ENCODE measurements at regions not wholly inside any gene's neighbourhood (a gene's known extent, or its start where the extent isn't known, plus 50 kb on each side); places are given as distances from the start of the nearest gene placed in this dataset.

DNA sequence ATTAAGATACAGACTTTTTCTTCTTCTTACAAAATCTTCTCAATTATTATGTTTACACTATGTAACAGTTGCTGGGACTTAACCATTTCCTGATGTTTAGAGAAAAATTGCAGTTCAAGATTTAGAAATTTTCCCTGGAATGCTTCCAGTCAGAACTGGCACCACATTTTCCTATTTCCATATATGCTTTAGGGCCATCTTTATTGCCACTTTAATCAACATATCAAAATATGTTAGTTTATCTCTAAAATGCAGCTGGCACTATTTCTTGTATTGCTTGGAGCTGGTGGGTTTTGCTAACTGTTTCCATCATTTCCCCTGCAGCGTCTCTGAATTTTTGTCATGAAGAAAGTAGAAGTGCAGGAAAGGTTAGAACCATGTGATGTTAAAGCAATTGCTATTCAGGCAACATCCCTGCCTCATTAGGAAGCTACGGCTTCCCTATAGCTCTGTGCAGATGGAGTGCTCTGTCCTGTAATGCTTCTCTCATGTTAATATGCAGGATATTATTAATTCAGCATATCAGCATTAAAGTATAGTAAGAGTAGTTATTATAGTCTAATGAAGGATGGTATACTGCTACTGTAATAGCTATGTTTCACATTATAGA is 269.1 kb downstream of the MTRR start:
- no peak for DNase-seq (ENCODE audit: low read depth in 2 of 2)

DNA sequence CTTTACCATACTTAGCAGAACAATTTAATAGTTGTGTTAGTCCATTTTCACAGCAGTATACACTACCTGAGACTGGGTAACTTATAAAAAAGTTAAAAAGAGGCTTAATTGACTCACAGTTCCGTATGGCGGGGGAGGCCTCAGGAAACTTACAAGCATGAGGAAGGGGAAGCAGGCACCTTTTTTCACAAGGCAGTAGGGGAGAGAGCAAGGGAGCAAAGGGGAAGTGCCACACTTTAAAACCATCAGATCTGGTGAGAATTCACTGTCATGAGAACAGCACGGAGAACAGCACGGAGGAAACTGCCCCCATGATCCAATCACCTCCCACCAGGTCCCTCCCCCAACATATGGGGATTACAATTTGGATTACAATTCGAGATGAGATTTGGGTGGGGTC is 269.9 kb downstream of the MTRR start:
- no peak for DNase-seq (ENCODE audit: low read depth in 2 of 2)

DNA sequence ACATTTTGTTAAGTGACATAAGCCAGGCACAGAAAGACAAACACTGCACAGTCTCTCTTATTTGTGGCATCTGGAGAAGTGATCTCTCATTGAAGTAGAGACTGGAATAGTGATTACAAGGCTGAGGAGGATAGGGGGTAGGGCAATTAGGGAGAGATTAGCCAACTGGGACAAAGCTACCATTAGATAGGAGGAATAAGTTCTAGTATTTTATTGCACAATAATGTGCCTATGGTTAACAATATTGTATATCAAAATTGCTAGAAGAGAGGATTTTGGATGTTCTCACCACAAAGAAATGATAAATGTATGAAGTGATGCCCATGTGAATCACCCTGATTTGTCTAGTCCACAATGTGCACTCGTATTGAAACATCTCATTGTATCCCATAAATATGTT is 281.8 kb downstream of the MTRR start:
- no peak for DNase-seq (ENCODE audit: low read depth in 2 of 2)

DNA sequence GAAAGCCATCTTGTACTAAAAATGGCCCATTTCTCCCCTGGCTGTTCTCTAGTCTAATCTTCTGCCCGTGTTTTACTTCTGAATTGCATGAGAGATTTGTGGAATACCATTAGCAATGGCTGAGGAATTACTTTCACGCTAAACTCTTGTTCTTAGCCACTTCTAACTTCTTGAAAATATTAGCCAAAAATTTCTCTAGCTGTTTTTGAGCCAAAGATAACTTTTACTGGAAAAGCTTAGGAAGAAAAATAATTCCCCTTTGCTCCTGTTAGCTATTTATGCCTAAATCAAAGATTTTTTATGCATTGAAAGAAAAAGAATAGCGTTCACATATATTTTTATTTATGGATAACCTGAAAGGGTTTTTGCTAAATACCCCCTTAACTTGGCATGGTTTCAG is 287.8 kb downstream of the MTRR start:
- DNase-seq (ENCODE audit: low read depth in 2 of 2) = no peak

DNA sequence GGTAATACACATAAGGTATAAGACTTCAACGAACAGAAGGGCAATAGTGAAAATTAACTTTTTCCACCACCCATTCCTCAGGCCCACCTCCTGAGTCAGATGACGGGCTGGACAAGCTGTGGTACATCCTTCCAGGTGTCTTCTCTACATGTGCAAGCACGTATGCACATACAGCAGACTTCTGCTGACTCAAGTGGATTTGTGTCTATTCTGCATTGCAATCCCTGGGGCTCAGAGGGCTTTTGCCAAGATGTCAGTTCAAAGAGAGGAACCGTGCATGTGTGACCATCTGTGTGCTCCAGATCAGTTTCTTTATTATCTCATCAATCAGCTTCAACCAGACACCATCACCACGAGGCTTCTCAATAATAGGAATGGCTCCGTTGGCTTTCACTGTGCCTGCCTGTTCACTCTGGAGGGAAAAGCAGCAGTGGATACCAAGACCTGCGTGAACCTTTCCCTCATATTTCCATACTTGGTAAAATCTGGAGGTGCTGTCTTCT is 288.4 kb downstream of the MTRR start:
- no peak for DNase-seq (ENCODE audit: low read depth in 2 of 2)

DNA sequence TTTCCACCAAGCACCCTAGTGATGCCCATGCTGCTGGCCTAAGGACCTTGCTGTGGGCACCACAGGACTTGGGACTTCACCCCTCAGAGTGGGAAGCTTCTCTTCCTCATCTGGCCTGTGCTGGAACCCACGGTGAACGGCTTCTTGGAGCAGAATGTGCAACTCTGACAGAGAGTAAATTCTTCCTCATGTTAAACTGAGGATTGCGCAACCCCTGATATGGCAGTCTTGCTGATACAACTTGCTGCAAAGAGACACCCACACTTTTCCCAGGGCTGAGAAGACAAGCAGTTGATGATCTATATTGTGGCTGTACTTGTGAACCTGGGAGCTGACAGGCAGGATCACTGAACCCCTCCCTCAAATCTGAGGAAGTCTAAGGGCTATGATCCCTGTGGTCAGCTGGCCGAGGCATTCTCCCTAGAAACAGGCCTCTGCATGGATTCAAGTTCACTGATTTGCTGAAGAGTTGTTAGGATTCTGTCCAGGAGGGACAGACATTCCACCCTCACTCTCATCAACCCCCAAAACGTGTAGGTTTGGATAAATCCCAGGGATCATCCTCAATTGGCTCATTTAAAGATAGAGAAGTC is 307.2 kb downstream of the MTRR start:
- DNase-seq (ENCODE audit: low read depth in 2 of 2) = no peak

DNA sequence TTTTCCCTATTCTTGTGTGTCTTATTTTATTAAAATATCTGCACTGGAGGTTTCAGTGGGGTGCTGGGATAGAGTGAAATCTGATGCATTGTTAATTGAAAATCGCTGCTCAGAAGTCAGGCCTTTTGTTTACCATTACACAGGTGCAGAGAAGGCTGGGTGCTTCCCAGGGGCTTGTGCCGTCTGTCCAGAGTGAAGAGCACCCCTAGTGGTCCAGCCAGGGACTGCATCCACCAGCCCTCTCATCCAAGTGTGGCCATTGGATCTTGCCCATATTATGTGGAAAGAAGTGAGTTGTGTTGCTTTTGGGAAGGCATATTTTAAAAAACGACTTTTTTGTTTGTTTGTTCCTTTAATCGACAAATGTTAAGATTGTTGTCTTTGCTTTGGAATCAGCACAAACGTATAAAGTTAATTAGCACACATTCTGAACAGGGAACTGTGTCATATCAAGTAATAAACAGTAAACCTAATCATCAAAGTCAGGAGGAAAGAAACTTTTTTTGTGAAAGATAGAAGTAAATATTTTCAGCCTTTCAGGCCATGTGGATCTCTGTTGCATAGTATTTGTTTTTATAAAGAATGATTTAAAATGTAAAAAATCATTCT is 315.6 kb downstream of the MTRR start:
- peak in 1 of 2 donors; percentile 10 for DNase-seq (ENCODE audit: low read depth in 2 of 2)

DNA sequence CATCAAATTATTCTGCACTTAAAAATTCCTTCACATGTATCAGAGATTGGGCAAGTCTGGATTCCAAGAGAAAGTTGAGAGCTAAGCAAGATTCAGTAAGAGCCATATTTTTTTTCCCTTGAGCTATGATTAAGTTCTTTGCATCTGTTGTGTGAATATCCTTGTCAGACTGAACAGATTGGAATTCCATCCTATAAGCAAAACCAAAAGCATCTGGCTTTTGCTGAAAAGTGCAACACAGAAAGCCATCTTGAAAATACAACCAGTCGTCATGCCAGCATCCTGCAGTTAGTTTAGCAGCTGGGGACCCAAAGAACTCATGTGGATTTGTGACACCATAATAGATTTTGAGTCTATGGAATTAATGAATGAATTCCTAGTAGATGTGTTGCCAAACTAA is 316.9 kb downstream of the MTRR start:
- no peak for DNase-seq (ENCODE audit: low read depth in 2 of 2)

DNA sequence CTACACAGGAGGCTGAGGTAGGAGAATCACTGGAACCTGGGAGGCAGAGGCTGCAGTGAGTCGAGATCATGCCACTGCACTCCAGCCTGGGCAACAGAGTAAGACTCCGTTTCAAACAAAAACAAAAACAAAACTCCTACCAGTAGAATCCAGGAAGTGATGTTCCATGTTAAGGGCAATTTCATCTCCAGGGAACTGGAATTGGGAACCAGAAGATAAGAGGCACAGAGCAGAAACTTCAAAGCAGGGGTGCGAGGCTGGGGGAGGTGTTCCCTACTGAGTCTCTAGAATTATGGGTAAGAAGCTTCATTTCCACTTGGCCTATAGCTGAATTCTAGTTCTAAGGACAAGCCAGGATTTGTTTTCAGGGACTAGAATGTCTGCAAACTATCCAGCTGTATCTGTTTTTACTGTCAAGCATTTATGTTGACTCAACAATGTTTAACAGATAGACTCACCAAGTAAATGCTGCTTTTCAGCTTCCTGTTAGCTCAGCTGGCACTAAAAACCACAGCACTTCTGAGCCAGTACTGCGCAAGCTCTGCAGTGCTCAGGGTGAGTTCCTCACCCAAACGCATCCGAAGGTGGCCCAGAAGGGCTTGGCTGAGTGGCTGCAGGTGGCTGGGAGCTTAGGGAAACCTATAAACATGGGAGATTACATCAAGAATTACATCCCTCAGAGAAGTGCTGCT is 320.1 kb downstream of the MTRR start:
- DNase-seq (ENCODE audit: low read depth in 2 of 2) = no peak

DNA sequence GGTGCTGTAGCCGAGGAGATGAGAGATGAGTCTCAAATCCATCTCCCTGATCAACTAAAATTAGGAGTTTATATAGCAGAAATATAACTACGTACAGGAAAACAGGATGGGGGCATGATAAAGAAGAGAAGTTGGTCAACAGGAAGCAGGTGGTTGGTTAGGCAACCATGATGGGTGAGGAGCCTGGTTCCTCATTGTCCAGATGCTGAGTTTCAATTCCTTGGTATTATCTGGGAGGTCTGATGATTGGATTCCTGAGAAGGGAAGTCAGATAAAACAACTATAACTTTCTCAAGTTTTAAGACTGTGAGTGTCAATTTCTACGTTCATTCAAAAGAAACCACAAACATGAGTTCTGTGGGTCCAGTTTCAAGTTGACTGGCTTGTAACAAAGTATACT is 323.9 kb downstream of the MTRR start:
- DNase-seq (ENCODE audit: low read depth in 2 of 2) = no peak

DNA sequence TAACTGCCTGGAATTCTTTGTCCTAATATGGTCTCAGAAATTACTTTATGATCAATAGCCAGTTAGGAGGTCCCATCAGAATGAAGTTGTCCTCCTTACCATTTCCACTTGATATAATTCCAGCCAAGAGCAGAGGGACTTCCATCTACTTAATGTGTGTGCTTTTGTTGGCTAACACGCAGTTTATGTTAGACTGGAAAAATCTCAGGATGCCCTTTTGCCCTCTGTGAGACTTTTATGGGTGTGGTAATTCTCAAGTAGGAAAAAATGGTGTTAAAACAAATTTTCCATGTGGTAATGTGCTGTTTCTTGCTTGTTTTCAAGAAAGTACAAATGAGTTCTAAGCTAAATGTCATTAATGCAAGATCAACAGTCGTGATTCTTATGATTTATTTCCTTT is 327.1 kb downstream of the MTRR start:
- DNase-seq (ENCODE audit: low read depth in 2 of 2) = no peak

DNA sequence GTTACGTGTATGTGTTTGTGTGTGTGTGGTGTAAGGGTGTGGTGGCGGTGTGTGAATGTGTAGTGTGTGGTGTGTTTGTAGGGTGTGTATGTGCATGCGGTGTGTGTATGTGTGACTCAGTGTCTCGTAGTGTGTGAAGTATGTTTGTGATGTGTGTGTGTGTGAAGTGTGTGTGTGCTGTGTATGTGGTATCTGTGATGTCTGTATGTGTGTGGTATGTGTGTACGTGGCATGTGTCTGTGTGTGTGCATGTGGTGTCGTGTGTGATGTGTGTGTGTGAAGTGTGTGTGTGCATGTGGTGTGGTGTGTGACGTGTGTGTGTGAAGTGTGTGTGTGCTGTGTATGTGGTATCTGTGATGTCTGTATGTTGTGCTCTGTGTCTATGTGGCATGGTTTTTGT is 339.4 kb downstream of the MTRR start:
- DNase-seq (ENCODE audit: low read depth in 2 of 2) = no peak

DNA sequence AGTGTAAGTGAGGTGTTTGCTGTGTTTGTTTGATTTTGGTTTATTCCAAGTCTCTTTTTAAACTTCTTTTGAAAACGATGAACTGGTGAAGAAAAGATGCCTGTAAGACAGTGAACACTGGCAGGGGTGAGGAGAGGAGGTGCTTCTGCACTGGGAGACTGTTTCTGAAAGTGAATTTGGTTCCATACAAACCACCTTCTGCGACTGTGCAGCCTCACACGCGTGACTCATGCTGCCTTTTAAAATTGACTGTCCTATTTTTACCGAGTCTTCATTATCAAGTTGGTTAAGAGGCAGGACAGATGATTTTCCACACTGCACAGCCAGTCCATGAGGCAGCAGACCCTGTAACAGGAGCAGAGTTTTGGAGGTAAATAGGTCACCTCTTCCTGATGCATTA is 340.6 kb downstream of the MTRR start:
- no peak for DNase-seq (ENCODE audit: low read depth in 2 of 2)

DNA sequence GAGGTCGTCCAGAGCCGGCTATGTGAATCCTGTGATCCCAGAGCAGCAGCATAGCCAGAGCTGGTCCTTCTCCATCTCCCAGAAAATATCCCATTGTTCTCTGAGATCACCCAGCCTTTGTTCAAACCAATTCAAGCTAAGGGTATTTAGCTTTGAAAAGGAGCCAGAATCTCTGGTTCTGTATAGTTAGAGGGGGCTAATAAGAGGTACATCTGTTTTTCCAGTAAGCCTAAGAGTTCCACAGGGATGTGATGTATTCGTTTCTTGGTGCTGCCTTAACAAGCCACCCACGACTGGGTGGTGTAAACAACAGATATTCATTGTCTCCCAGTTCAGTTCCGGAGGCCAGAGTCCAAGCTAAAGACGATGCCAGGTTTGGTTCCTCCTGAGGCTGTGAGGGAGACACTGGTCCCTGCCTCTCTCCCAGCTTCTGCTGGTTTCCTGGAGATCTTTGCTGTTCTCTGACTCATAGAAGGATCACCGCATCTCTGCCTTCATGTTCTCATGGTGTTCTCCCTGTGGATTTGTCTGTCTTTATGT is 344.8 kb downstream of the MTRR start:
- DNase-seq (ENCODE audit: low read depth in 2 of 2) = no peak

DNA sequence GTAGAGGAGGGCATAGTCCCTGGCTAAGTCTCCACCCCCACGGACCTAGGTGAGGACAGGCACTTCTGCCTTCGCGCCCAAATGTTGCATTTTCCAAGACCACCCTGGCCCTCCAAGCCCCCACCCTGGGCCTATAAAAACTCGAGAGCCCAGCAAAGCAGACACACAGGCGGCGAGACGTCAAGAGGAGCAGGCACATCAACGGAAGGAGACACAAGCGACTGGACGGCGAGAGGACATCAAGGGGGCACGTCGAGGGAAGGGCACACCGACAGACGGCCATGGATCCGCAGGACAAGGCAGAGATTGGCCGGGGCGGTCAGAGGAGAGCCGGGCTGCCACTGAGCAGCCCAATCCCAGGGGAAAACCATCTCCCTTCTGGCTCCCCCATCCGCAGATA is 348.0 kb downstream of the MTRR start:
- DNase-seq (ENCODE audit: low read depth in 2 of 2) = no peak

DNA sequence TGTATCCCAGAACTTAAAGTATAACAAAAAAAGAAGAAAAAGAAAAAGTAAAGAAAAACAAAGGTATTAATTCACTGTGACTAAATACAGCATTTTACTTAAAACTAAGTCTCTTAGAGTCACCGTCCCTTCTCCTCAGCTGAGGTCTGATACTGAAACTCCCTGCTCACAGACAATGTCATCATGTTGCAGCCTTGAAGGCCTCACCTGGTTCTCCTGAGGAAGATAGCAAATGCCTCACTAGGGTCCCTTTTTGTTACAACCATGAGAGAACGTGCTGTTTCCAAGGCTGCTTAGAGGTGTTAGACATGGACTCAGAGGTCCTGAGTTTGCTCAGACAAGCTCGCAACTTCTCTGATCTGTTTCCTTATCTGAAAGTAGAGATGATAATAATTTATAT is 357.2 kb downstream of the MTRR start:
- no peak for DNase-seq (ENCODE audit: low read depth in 2 of 2)

DNA sequence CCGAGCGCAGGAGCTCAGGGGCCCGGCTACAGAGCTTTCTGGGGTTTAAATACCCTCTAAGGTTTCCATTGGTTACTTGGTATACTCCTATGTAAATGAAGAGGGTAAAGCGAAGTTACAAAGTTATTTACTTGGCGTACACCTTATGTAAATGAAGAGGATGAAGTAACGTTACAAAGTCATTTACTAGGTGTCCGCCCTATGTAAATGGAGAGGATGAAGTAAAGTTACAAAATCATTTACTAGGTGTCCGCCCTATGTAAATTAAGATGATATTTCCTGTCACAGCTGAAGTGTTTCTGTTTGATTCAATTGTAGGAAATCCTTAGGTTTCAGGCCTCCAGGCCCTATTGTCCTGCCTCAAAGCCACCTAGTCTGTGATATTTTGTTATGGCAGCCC is 358.2 kb downstream of the MTRR start:
- DNase-seq (ENCODE audit: low read depth in 2 of 2) = no peak

DNA sequence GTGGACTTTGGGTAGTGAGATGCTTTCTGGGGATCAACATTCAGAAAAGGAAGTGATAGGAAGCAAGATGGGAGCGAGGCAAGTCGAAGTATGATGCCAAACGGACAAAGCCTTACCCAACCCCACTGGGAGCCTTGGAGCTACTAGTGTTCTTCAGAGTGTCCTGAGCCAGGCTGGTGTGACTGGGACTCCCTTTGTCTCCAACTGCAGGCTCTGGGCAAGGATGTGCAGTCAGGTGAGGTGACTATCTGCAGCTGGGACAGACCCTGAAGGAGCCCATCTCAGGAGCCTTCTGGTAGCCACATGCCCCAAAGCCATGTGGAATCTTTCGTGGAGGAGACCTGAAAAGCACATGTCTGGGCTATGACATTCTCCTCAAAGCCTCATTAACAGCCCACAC is 360.6 kb downstream of the MTRR start:
- no peak for DNase-seq (ENCODE audit: low read depth in 2 of 2)

DNA sequence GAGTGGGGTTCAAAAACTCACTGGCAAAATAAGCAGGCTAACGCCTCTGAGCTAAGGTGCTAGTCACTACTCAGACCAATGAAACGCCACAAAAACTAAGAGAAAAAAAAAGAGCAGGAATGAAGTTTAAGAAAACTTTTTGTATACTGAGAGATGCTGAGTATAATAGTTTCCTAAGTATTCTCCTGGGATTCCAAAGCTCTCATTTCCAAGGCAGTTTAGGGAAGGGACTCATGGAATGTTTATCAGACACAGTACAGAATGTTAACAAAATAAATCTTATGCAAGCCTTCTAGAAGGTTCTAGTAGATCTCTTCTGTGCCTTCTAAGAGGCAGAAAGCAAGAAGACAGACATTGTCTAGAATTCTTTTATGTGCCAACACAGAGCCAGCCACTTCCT is 361.9 kb downstream of the MTRR start:
- DNase-seq (ENCODE audit: low read depth in 2 of 2) = no peak

DNA sequence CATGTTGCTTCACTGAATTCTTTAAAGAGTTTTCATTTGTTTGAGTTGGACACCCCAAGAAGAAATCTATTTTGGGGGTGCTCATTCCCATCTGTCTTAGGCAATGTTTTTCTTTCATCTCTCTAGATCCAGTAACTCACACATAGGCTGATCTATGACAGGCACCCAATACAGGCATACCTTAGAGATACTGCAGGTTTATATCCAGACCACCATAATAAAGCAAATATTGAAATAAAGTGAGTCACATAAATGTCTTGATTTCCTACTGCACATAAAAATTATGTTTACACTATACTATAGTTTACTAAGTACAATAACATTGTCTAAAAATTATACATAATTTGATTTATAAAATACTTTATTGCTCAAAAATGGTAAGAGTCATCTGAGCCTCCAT is 364.5 kb downstream of the MTRR start:
- no peak for DNase-seq (ENCODE audit: low read depth in 2 of 2)

DNA sequence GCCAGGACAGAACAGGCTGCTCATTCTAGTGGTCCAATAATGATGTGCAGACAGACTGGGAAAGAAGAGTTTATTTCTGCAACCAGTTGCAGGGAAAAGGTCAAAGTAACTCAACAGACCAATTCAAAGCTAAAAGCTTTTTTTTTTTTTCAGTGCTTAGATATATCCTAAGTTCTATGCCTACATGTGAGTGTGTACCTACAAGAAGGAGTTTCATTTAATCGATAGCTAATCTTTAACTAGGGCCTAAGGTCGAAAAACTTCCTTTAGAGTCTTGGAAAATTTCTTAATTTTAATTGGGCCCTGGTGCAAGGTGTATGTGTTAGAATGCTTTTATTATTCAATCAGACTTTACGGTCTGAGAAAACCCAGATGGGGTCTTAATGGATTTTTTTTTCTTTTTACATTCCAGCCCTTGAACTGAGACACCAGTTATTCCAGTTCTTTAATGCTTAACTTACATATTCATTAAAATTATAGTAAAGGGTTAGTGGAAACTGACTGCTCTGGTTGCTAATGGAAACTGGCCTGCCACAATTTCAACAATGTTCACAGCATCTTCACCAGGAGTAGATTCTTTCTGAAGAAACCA is 365.3 kb downstream of the MTRR start:
- no peak for DNase-seq (ENCODE audit: low read depth in 2 of 2)

DNA sequence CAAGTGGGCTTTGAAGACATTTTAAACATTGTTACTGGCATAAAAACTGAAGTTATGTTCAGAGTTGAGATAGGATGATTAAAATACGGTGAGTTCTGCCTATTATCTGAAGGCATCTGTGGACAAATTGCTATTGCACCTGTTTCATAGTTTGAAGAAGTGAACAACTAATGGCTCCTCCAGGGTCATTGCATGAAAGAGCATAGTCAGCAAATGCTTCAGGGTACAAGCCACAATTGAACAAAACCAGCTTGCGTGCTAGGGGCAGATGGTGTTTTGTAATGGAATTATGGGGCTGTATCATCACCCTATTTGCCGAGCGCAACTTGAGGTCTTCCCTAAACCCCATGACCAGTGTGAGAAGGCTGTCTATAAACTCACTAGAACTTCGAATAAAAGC is 369.1 kb downstream of the MTRR start:
- no peak for DNase-seq (ENCODE audit: low read depth in 2 of 2)
